ENCODE measurements at regions not wholly inside any gene's neighbourhood (a gene's known extent, or its start where the extent isn't known, plus 50 kb on each side); places are given as distances from the start of the nearest gene placed in this dataset.

GRCh38 chr2:181741756-181742155 lies 61.4 kb upstream of the NEUROD1 start:
- TF ChIP-seq CTCF (IDR thresholded peaks at IDR 0.05) (no peak), POLR2A (IDR thresholded peaks at IDR 0.05) (no peak)

Data from adrenal gland (tissue), 5 donors.